Hematopoietic multipotent progenitor cell treated with erythropoietin and hydrocortisone succinate and interleukin-3 and kit ligand, for 17 days (in vitro differentiated cells): ENCODE measurements at regions not wholly inside any gene's neighbourhood (a gene's known extent, or its start where the extent isn't known, plus 50 kb on each side); places are given as distances from the start of the nearest gene placed in this dataset.
"Not testable (repeated sequence)": the region's sequence is repeated elsewhere in the genome, so short reads cannot be mapped to it uniquely, and the experiment has no call there.

Experiments used
- DNase-seq: peaks from one replicate; pipeline ENCODE4 v3.0.0-alpha.2; 2015; ENCODE audit warnings: low spot score

DNA sequence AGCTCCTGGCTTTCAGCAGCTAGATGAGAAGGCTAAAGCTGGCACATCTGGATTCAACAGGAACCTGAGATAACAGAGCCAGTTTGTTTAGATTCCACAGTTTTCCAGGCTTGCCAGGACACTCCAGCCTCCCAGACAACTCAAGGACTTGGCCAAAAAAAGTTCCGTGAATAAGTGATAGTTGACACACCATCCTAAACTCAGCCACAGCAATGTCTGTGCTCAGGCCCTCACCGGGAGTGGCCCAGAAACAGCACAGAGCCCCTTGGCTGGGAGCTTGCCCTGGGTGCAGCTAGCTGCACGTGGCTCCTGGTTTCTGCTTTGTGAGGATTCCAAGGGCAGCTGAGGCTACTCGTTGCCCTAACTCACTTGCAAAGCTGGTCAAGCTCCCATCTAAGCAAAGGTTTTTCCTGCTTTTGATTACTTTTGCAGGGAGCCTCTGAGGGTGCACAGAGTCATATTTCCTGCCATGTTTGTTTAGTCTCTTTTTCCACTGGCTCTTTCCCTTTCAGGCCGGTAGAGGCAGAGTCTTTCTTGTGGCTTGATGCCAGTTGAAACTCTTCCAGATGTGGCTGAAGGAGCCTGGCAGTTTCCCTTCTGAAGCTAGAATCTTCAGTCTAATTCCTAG is 118.3 kb upstream of the ECI2 start:
- no peak for DNase-seq

DNA sequence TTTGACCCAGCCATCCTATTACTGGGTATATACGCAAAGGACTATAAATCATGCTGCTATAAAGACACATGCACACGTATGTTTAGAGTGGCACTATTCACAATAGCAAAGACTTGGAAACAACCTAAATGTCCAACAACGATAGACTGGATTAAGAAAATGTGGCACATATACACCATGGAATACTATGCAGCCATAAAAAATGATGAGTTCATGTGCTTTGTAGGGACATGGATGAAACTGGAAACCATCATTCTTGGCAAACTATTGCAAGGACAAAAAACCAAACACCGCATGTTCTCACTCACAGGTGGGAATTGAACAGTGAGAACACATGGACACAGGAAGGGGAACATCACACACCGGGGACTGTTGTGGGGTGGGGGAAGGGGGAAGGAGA is 117.1 kb upstream of the ECI2 start:
- DNase-seq = not testable (repeated sequence)

DNA sequence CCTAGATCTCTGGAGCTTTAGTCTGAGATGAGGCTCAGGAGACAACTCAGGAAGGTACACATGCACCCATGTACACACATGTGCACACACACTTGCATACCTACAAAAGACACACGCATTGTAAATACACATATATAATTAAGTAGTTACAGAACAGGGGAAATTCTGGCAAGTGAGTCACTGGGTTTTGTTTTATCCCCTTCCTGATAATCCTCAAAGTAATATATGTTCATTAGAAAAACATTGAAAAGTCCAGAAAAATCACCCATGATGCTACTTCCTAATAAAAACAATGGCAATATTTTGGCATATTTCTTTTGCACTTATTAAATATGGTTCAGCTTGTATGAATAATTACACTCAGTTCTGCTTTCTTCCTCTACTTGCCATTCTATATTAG is 115.3 kb upstream of the ECI2 start:
- DNase-seq = no peak

DNA sequence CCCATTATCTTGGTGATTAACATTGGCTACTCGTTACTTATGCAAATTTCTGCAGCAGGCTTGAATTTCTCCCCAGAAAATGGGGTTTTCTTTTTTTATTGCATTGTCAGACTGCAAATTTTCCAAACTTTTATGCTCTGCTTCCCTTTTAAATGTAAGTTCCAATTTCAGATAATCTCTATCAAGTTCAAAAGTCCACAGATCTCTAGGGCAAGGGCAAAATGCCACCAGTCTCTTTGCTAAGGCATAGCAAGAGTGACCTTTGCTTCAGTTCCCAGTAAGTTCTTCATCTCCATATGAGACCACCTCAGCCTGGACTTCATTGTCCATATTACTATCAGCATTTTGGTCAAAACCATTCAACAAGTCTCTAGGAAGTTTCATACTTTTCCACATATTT is 108.5 kb upstream of the ECI2 start:
- DNase-seq = not testable (repeated sequence)

DNA sequence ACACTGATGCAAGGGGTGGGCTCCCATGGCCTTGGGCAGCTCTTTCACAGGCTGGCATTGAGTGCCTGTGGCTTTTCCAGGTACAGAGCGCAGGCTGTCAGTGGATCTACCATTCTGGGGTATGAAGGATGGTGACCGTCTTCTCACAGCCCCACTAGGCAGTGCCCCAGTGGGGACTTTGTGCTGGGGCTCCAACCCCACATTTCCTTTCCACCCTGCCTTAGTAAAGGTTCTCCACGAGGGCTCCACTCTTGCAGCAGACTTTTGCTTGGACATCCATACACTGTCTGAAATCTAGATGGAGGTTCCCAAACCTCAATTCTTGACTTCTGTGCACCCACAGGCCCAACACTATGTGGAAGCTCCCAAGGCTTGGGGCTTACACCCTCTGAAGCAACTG is 107.9 kb upstream of the ECI2 start:
- DNase-seq = no peak

DNA sequence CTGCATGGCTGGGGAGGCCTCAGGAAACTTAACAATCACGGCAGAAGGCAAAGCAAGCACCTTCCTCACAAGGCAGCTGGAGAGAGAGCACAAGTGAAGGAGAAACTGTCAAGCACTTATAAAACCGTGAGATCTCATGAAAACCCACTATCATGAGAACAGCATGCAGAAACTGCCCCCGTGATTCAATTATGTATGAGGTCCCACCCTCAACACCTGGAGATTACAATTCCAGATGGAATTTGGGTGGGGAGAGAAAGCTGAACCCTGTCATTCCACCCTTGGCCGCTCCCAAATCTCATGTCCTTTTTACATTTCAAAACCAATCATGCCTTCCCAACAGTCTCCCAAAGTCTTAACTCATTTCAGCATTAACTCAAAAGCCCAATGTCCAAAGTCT is 107.2 kb upstream of the ECI2 start:
- no peak for DNase-seq

DNA sequence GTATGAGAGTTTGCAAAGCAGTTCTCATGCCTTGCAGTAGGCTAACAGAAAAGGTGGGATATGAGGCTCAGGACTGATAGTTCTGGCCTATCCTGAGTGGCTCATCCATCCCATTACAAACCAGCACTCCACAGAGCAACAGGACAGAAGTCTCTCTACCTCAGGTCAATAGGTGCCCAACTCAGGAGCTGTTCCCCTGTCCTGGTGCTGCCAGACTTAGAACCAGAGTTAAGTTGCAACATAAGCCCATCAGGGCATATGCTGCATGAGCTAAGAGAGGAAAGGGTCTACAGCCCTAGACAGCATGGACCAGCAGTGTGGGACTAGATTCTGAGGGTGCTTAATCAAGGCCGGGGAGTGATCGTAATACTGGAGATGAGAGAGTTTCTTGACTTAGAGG is 104.8 kb upstream of the ECI2 start:
- DNase-seq = no peak

DNA sequence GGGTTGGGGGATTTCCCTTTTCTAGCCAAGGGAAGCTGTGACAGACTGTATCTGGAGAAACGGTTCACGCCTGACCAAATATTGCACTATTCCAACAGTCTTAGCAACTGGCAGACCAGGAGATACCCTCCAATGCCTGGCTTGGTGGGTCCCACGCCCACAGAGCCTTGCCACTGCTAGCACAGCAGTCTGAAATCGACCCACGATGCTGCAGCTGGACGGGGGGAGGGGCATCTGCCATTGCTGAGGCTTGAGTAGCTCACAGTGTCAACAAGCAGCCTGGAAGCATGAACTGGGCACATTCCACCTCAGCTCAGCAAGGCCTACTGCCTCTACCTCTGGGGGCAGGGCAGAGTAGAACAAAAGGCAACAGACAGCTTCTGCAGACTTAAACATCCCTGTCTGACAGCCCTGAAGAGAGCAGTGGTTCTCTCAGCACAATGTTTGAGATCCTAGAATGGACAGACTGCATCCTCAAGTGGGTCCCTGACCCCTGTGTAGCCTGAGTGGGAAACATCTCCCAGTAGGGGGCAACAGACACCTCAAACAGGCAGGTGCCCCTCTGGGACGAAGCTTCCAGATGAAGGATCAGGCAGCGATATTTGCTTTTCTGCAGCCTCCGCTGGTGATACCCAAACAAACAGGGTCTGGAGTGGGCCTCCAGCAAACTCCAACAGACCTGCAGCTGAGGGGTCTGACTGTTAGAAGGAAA is 89.9 kb upstream of the ECI2 start:
- DNase-seq = no peak

DNA sequence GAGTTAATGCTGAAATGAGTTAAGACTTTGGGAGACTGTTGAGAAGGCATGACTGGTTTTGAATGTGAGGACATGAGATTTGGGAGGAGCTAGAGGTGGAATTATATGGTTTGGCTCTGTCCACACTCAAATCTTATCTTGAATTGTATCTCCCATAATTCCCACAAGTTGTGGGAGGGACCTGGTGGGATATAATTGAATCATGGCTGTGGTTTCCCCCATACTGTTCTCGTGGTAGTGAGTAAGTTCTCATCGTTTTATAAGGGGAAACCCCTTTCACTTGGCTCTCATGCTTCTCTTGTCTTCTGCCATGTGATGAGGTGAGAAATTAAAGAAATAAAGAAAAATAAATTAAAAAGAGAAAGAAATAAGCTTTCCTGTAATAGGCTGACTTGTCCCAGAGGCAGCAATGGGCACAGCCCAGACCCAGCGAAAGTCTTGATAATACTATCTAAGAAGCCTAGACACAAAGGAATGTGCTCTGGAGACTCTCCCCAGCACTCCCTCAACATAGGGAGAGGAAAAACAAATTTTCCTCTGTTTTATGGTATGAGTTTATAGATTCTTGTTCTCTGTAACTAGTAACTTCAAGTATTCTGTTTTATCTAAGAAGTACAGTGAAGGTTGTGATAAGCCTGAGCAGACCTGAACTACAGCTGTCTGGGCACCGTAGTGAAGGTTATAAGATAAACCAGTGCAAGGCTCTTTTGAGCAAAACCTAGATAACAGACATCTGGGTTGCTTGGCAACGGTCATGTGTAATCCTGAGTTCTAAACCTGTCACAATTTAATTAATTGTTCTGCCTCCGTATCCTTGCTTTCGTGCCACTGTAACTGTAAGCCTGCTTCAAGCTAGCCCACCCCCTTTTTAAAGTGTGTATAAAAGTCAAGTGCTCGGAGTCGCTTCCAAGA is 88.9 kb upstream of the ECI2 start:
- DNase-seq = no peak

DNA sequence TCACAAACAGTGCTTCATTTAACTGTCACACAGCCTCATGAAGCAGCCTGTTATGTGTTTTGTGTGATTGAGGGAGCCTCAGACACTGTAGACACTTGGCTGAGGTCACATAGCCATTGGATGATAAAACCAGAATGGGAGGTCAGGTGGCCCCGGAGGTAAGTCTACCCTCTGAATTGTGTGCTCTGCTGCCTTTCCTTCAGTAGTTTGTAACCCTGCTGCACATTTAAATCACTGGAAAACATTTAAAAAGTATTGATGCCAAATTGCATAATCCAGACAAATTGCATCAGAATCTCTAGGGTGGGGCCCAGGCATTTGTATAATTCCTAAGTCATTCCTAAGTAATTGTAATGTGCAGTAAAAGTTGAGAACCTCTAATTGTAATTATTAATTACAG is 85.2 kb upstream of the ECI2 start:
- no peak for DNase-seq

DNA sequence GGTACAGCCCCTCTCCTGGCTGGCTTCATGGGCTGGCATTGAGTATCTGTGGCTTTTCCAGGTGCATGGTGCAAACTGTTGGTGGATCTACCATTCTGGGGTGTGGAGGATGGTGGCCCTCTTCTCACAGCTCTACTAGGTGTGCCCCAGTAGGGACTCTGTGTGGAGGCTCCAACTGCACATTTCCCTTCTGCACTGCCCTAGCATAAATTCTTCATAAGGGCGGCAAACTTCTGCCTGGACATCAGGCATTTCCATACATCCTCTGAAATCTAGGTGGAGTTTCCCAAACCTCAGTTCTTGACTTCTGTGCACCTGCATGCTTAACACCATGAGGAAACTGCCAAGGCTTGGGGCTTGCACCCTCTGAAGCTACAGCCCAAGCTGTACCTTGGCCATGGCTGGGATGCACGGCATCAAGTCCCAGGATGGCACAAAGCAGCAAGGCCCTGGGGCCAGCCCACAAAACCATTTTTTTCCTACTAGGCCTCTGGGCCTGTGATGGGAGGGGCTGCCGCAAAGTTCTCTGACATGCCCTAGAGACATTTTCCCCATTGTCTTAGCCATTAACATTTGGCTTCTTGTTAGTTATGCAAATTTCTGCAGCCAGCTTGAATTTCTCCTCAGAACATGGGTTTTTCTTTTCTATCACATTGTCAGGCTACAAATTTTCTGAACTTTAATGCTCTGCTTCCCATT is 83.4 kb upstream of the ECI2 start:
- DNase-seq = not testable (repeated sequence)

DNA sequence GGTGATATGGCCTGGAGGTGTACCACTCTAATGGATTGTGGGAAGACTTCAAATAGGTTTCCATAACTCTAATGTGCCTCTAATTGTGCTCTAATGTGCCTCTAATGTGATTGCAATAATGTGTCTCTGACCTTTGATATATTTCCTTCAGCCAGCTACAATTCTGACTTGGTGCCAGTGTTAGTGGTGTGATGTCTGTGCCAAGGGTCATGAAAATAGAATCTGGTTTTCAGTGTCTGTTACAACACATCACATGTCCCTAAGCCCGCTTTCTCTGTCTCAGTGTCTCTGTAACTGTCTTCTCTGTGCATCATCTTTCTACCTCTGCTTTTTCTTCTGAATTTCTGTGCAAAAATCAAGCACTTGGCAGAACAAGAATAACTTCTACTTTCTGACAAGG is 77.2 kb upstream of the ECI2 start:
- no peak for DNase-seq

DNA sequence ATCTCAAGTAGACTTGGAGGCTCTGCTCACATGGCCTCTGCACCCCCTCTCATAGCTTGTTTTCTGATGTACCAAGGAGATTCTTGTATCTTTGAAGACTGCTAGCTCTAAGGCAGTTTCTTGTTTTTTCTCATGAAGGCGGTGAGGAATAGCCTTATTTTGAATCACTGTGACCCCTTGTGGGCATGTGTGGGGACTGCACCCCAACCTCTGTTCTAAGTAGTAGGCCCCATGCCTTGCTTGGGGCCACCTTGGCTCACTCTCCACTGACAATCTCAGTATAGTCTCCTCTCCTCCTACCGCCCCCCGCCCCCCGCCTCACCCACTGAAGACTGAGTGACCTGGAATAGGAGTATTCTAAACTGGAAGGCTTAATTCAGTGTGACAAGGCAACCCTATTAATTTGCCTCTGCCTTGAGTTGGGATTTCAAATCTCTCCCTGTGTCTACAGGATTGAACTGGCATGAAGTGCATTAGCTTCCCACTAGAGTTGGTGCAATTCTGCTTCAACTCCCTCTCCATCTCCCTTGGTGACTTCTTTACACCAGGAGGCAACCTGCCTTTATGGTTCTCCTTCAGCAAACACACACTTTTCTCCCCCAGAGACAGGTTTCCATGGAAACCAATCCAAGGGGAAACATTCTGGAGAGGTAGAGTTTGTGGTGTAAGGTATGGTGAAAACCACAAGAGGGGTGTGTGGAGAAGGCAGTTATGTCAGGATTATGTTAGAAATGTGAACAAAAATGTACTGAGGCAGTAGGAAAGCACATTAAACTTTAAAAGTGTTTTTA is 75.4 kb upstream of the ECI2 start:
- peak; percentile 62 for DNase-seq

DNA sequence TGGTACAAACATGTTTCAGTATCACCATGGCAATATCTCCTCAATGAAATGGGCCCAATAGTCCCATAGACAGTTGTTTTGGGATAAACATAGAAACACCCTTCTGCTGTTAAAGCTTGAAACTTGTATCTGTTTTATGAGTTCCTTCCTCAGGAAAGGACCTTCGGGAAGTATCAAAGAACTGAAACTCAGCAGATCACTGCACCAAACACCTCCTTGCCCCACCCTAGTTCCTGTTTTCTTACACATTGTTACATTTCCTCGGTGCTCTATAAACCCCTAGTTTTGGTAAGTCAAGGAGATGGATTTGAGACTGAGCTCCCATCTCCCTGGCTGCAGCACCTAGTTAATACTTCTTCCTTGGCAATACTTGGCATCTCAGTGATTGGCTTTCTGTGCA is 73.8 kb upstream of the ECI2 start:
- DNase-seq = no peak

DNA sequence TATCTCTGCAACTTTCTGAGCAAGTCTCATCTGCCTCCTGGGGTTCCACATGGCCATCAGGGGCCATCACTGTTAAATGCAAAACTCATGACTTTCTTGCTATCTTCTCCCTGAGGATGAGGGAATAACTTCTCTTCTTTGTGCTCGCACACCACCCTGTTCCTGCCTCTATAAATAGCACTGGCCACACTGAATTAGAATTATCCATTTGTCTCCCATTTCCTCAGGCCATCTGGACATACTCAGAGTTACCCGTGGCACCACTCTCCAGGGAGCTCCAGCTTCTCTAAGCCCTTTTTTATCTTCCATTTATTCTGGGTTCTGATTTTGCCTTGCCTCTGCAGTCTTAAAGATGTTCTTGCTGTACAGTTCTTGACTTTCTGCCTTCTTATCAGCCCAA is 72.8 kb upstream of the ECI2 start:
- DNase-seq = no peak

DNA sequence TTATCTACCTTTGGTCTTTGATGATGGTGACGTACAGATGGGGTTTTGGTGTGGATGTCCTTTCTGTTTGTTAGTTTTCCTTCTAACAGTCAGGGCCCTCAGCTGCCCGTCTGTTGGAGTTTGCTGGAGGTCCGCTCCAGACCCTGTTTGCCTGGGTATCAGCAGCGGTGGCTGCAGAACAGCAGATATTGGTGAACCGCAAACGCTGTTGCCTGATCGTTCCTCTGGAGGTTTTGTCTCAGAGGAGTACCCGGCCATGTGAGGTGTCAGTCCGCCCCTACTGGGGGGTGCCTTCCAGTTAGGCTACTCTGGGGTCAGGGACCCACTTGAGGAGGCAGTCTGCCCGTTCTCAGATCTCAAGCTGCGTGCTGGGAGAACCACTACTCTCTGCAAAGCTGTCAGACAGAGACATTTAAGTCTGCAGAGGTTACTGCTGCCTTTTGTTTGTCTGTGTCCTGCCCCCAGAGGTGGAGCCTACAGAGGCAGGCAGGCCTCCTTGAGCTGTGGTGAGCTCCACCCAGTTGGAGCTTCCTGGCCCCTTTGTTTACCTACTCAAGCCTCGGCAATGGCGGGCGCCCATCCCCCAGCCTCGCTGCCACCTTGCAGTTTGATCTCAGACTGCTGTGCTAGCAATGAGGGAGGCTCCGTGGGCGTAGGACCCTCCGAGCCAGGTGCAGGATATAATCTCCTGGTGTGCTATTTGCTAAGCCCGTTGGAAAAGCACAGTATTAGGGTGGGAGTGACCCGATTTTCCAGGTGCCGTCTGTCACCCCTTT is 68.5 kb upstream of the ECI2 start:
- DNase-seq = not testable (repeated sequence)

DNA sequence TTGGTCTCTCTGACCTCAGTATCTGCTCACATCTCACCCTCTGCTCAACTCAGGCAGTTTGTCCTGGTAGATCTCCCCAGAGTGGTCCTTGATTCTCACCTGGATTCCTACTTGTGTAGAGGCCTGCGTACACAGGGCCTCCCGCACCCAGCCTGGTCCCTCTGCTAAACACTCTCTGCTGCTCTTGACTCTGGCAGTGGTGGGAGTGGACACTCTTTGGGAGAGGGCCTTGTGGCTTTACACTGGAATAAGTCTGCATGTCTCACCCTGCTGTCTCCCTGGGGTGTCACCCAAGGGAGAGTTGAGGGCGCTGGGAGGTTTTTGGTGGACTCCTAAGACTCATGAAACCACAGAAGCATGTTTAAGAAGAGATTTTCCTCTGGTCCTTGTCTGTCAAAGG is 57.3 kb upstream of the ECI2 start:
- no peak for DNase-seq

DNA sequence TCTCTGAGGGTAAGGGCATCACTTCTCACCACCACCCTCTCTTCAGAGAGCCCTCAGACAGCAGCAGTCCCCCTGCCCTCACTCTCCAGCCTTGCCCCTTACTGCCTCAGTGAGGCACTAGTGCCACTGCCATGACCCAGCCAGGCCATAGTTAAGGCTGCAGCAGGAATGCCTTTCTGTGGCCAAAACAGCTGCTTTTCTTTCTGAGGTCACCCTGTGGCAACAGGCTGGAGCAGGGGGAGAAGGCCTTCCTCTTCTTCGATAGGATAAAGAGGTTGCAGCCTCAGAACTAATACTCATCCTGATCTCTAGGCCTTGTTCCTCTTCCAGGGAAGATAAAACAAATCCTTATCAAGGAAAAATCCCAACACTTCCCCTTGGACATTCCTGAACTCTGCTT is 56.8 kb upstream of the ECI2 start:
- no peak for DNase-seq

DNA sequence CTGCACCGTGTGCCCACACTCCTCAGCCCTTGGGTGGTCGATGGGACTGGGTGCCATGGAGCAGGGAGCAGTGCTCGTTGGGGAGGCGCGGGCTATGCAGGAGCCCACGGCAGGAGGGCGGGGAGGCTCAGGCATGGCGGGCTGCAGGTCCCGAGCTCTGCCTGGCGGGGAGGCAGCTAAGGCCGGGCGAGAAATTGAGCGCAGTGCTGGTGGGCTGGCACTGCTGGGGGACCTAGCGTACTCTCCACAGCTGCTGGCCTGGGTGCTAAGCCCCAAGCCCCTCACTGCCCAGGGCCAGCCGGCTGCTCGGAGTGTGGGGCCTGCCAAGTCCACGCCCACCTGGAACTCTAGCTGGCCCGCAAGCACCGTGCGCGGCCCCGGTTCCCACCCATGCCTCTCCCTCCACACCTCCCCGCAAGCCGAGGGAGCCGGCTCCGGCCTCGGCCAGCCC is 55.9 kb upstream of the ECI2 start:
- no peak for DNase-seq

DNA sequence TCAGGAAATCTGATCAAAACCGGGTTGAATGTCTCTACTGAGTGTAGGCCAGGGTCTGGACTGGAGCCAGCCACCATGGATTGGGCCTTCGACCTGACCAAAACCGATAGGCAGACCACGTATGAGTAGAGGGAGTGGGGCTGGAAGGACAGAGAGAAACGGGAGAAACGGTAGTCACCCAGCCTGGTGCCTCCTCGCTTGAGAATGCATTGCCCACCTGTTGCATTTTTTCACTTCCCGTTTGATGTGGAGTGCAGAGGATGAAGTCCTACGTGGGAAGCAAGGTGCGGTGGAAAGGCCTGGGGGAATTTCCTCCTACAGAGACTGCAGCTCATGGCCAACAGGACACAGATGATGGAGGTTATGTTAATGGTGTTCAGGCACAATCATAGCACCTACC is 53.9 kb upstream of the ECI2 start:
- no peak for DNase-seq

DNA sequence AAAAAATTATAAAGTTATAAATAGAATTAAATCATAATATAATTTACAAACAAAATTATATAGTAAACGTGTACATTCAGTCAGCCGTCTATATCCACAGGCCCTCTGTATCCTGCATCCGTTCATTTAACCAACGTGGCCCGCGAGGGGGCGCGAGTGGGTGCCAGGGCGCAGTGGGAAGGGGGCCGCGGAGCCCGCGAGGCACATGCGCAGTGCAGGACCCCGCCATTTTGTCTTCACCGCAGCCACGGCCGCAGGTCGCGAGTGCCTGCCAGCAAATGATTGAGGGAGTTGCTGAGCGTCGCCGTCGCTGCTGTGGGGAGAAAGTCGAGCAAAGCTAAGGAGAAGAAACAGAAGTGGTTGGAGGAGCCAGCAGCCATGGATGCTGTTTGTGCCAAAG is 53.4 kb upstream of the ECI2 start:
- no peak for DNase-seq
